HepG2 (cell line): ENCODE measurements at regions not wholly inside any gene's neighbourhood (a gene's known extent, or its start where the extent isn't known, plus 50 kb on each side); places are given as distances from the start of the nearest gene placed in this dataset.

Source experiments
- ATAC-seq: fragments of 200-7000 bp; cut with Tn5 transposase; 3 replicates; pipeline ENCODE4 v1.9.1; 2020; ENCODE audit warnings: mild to moderate bottlenecking, moderate library complexity
- BruUV-seq: library from RNA; stranded (reverse); fragments of 400-500 nt; replicated peaks from 2 replicates; lab custom pipeline; 2021; lab: Mats Ljungman, UMichigan
- CTCF ChIA-PET: fragments of 300-600 bp; formaldehyde crosslinking; extraction: SDS; loops from one replicate; lab custom pipeline; 2021; ENCODE audit warnings: low total read pairs, inconsistent platforms, low intra/inter-chr PET ratio; lab: Yijun Ruan, JAX
- POLR2A ChIA-PET: fragments of 350-600 bp; sonication (Branson Sonifier 250); formaldehyde crosslinking; loops from one replicate; lab custom pipeline; 2020; ENCODE audit warnings: antibody characterized with exemption, inconsistent platforms; lab: Yijun Ruan, JAX
- DNase-seq: peaks from one replicate; pipeline ENCODE4 v3.0.0-alpha.2; 2015; ENCODE audit warnings: low spot score
- FAIRE-seq: peaks from 3 replicates; lab custom pipeline; 2011; peaks lifted over from hg19 to GRCh38; lab: Jason Lieb, UNC
- H2AFZ ChIP-seq: one replicate; pipeline ENCODE4 v1.6.1; 2011; ENCODE audit warnings: low read length, inconsistent platforms
- H3K27ac ChIP-seq: fragments of 300-600 bp; 3 replicates; pipeline ENCODE4 v1.8.0; 2011; ENCODE audit warnings: mixed run types, mild to moderate bottlenecking, mixed read lengths, low read length, inconsistent platforms; ENCODE audit not compliant: insufficient read depth; ENCODE audit errors: extremely low read length
- H3K27me3 ChIP-seq, 2 experiments: fragments of 200-600 bp in 1 of 2; 2 replicates in 1 of 2; 3 replicates in 1 of 2; pipeline versions ENCODE4 v1.6.0 to v1.8.0; 2011; ENCODE audit warnings: low read length in 2 of 2, mild to moderate bottlenecking in 2 of 2, moderate library complexity in 2 of 2, inconsistent platforms in 1 of 2; ENCODE audit not compliant: insufficient read depth in 2 of 2, control insufficient read depth in 1 of 2
- H3K36me3 ChIP-seq, 2 experiments: fragments of 200-600 bp in 1 of 2; replicated peaks in 1 of 2; 2 replicates in 1 of 2; 3 replicates in 1 of 2; pipeline versions ENCODE4 v1.5.1 to v1.8.0; 2011; ENCODE audit warnings: low read length in 2 of 2, inconsistent platforms in 1 of 2; ENCODE audit not compliant: insufficient read depth in 2 of 2, control insufficient read depth in 1 of 2
- H3K4me1 ChIP-seq: 2 replicates; pipeline ENCODE4 v1.5.1; 2012; ENCODE audit warnings: low read length, inconsistent platforms; ENCODE audit not compliant: insufficient read depth
- H3K4me2 ChIP-seq: 2 replicates; pipeline ENCODE4 v1.6.0; 2011; ENCODE audit warnings: low read depth, low read length, inconsistent platforms
- H3K4me3 ChIP-seq, 3 experiments: fragments of 200-600 bp in 1 of 3; sonication (generic), shearing (Covaris generic) in 1 of 3; replicated peaks in 1 of 3; 2 replicates each; pipeline ENCODE4 v1.5.1; 2011 to 2016; ENCODE audit warnings: low read length in 3 of 3, inconsistent platforms in 2 of 3, low read depth in 2 of 3, mild to moderate bottlenecking in 2 of 3, control low read depth in 1 of 3, mixed read lengths in 1 of 3; ENCODE audit not compliant: insufficient read depth in 1 of 3
- H3K79me2 ChIP-seq: one replicate; pipeline ENCODE4 v1.6.1; 2011; ENCODE audit warnings: low read length, inconsistent platforms; ENCODE audit not compliant: insufficient read depth
- H3K9ac ChIP-seq: 2 replicates; pipeline ENCODE4 v1.6.0; 2011; ENCODE audit warnings: mild to moderate bottlenecking, low read depth, low read length, inconsistent platforms; ENCODE audit not compliant: insufficient read depth
- H3K9me3 ChIP-seq: 2 replicates; pipeline ENCODE4 v1.5.1; 2012; ENCODE audit warnings: mild to moderate bottlenecking, low read length
- H4K20me1 ChIP-seq: 2 replicates; pipeline ENCODE4 v1.6.0; 2011; ENCODE audit warnings: inconsistent platforms, mild to moderate bottlenecking, low read length, moderate library complexity; ENCODE audit not compliant: insufficient read depth
- FOXK2 ChIP-seq: fragments of 450-650 bp; IDR thresholded peaks from 2 replicates; pipeline ENCODE4 v1.6.1; 2016
- FOXM1 ChIP-seq: sonication (generic); formaldehyde crosslinking; IDR thresholded peaks from 2 replicates; pipeline ENCODE4 v1.5.0; 2020; ENCODE audit warnings: missing genetic modification reagents
- HNRNPUL1 ChIP-seq: fragments of 200-400 bp; formaldehyde crosslinking; IDR thresholded peaks from 2 replicates; pipeline ENCODE4 v1.6.1; 2017; ENCODE audit warnings: low read depth, mild to moderate bottlenecking, low read length, moderate library complexity
- IKZF1 ChIP-seq: fragments of 450-650 bp; IDR thresholded peaks from 2 replicates; pipeline ENCODE4 v1.7.1; 2016
- MED1 ChIP-seq: sonication (generic); formaldehyde crosslinking; IDR thresholded peaks from 2 replicates; pipeline ENCODE4 v1.4.0; 2020; ENCODE audit warnings: missing genetic modification reagents
- PPARG ChIP-seq: conservative IDR thresholded peaks from 2 replicates; pipeline ENCODE4 v1.6.1; 2016; ENCODE audit warnings: missing biosample characterization, missing genetic modification reagents
- RBM22 ChIP-seq: fragments of 200-400 bp; formaldehyde crosslinking; optimal IDR thresholded peaks from 2 replicates; pipeline ENCODE3; 2017; ENCODE audit warnings: mild to moderate bottlenecking, low read length, moderate library complexity
- SRF ChIP-seq: IDR thresholded peaks from 2 replicates; pipeline ENCODE4 v1.6.1; 2011; ENCODE audit warnings: mild to moderate bottlenecking, low read depth, low read length, moderate library complexity
- ZNF138 ChIP-seq: sonication (generic); formaldehyde crosslinking; IDR thresholded peaks from 2 replicates; pipeline ENCODE4 v1.5.0; 2020; ENCODE audit warnings: mild to moderate bottlenecking, low read depth, missing genetic modification reagents
- ZNF329 ChIP-seq: sonication (generic); formaldehyde crosslinking; IDR thresholded peaks from 2 replicates; pipeline ENCODE4 v1.9.0; 2021; ENCODE audit warnings: low read depth, mild to moderate bottlenecking, missing genetic modification reagents
- ZSCAN9 ChIP-seq: IDR thresholded peaks from 2 replicates; pipeline ENCODE4 v1.6.1; 2016; ENCODE audit warnings: borderline replicate concordance
- WGBS: methylation state at CpG from one replicate; pipeline ENCODE4 v1.1.6; 2017; ENCODE audit warnings: low lambda C conversion rate; 5-methylcytosine and 5-hydroxymethylcytosine counted together
- in situ Hi-C: cut with HindIII; loops from 2 replicates; pipeline ENCODE4 v1.10.0; 2017; ENCODE audit warnings: low pct_unique_long_range_greater_than_20kb; ENCODE audit not compliant: extremely low pct_ligation_motif_present
- intact Hi-C: fragments of 100-400 bp; cut with micrococcal nuclease; formaldehyde crosslinking; loops from one replicate; pipeline ENCODE4 v1.10.0; 2022; ENCODE audit not compliant: unreplicated experiment
- TF ChIP-seq, protein P1 (sequence below): sonication (generic); formaldehyde crosslinking; IDR thresholded peaks from 2 replicates; pipeline ENCODE4 v1.8.1; 2023; ENCODE audit warnings: mild to moderate bottlenecking, missing genetic modification reagents
- TF ChIP-seq, protein P2 (sequence below): IDR thresholded peaks from 2 replicates; pipeline ENCODE4 v1.6.1; 2016; ENCODE audit warnings: mild to moderate bottlenecking, missing biosample characterization, missing genetic modification reagents
- TF ChIP-seq, protein P3 (sequence below): sonication (generic); formaldehyde crosslinking; conservative IDR thresholded peaks from 2 replicates; pipeline ENCODE4 v1.4.0; 2020; ENCODE audit warnings: missing genetic modification reagents

DNA sequence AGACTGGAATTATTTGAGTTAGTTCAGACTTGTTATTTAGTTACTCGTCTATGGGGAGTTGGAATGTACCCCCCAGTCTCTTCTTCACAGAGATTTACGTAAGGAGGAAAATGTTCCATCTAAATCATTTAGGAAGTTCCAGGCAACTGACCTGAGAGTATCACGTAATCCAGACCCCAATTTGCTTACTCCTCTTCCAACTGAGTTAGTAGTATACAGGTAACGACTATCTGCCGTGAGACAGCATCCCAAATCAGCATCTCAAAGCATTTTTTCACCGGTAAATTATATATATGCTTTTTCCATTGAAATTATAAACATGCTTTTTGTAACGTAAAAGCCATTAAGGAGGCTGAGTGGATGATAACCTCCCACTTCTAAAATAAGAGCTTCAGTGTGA is 214.3 kb upstream of the WSB1 start:
- H3K27ac ChIP-seq: no peak overlapping the region
- ATAC-seq: no peak

DNA sequence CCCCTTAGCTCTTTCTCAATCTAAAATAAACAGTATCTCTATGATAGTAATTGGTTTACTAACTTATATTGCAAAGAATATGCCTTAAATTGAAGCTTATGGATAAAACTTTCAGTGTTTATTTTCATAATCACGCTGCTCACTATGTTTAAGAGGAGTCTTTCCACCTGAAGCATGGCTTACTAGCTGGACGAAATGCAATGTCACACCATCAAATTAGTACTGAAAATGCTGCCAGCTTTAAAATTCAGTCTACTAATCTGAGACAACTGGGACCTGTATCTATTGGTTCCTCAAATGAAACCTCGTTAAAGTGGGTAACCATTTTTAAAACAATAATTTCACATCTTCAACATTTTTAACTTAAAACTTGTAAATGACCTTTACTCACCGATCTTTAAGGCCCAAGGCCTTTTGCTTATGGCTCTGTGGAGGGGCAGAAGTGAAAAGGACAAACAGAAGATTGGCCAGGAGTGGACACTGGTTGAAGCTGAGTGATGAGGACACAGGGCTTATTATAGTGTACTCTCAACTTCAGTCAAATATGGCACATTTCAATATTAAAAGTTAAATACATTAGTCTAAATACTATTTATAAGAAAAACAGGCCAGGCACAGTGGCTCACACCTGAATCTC is 212.8 kb upstream of the WSB1 start:
- no TSS peak for BruUV-seq

More for the DNA sequence above, 214.3 kb upstream of the WSB1 start:
- intact Hi-C loops: loop anchor here (10.0 kb wide), 1 partner anchor 1845 kb away; no protein-coding TSS in a partner anchor
- Histone ChIP-seq H2AFZ (no peak overlapping the region), H3K4me1 (no peaks in the 10 kb centered on the region), H3K9me3 (no peaks in the 10 kb centered on the region), H3K4me3 (no peak overlapping the region), H3K27me3 (0 out of 5 replicates have a peak, but pooled peaks cover 0 to 3% of the 10 kb centered on the region in 2 experiments), H3K4me2 (no peak overlapping the region), H3K9ac (no peak overlapping the region), H3K36me3 (no peaks in the 10 kb centered on the region), H4K20me1 (no peaks in the 10 kb centered on the region), H3K79me2 (no peaks in the 10 kb centered on the region)
- DNase-seq (no peak), FAIRE-seq (no peak)
- ChIA-PET POLR2A (no interaction called here), CTCF (no interaction called here)
- TF ChIP-seq ZNF138 (no peak), ZSCAN9 (CRISPR knock-in tag) (no peak), PPARG (CRISPR knock-in tag) (no peak)
- 5% methylated on average over 7 of the region's 7 CpGs for WGBS
- in situ Hi-C loops: no loop called here
- BruUV-seq: no TSS peak

More for the DNA sequence above, 212.8 kb upstream of the WSB1 start:
- DNase-seq (no peak), FAIRE-seq (no peak), ATAC-seq (no peak)
- H3K9ac ChIP-seq: no peak overlapping the region
- TF ChIP-seq FOXK2 (no peak), RBM22 (no peak), MED1 (CRISPR knock-in tag) (no peak), FOXM1 (CRISPR knock-in tag) (no peak), ZNF329 (no peak), IKZF1 (no peak), HNRNPUL1 (no peak), SRF (no peak)
- TF ChIP-seq, protein P1, sequence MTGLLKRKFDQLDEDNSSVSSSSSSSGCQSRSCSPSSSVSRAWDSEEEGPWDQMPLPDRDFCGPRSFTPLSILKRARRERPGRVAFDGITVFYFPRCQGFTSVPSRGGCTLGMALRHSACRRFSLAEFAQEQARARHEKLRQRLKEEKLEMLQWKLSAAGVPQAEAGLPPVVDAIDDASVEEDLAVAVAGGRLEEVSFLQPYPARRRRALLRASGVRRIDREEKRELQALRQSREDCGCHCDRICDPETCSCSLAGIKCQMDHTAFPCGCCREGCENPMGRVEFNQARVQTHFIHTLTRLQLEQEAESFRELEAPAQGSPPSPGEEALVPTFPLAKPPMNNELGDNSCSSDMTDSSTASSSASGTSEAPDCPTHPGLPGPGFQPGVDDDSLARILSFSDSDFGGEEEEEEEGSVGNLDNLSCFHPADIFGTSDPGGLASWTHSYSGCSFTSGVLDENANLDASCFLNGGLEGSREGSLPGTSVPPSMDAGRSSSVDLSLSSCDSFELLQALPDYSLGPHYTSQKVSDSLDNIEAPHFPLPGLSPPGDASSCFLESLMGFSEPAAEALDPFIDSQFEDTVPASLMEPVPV (CRISPR knock-in tag): no peak
- TF ChIP-seq, protein P2, sequence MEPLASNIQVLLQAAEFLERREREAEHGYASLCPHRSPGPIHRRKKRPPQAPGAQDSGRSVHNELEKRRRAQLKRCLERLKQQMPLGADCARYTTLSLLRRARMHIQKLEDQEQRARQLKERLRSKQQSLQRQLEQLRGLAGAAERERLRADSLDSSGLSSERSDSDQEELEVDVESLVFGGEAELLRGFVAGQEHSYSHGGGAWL (CRISPR knock-in tag): no peak
- TF ChIP-seq, protein P3, sequence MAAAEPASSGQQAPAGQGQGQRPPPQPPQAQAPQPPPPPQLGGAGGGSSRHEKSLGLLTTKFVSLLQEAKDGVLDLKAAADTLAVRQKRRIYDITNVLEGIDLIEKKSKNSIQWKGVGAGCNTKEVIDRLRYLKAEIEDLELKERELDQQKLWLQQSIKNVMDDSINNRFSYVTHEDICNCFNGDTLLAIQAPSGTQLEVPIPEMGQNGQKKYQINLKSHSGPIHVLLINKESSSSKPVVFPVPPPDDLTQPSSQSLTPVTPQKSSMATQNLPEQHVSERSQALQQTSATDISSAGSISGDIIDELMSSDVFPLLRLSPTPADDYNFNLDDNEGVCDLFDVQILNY (CRISPR knock-in tag): no peak
- no peaks in the 10 kb centered on the region for H4K20me1 ChIP-seq
- H3K27me3 ChIP-seq: 0 out of 5 replicates have a peak, but pooled peaks cover 0 to 3% of the 10 kb centered on the region in 2 experiments
- H3K4me1 ChIP-seq: no peaks in the 10 kb centered on the region
- H3K9me3 ChIP-seq: no peaks in the 10 kb centered on the region
- H3K4me3 ChIP-seq: no peak overlapping the region
- no peaks in the 10 kb centered on the region for H3K79me2 ChIP-seq
- in situ Hi-C loops: no loop called here
- POLR2A ChIA-PET: no interaction called here
- H3K27ac ChIP-seq: no peak overlapping the region
- no peak overlapping the region for H2AFZ ChIP-seq
- CTCF ChIA-PET: no interaction called here
- WGBS: 0% methylated on average over 4 of the region's 4 CpGs
- H3K4me2 ChIP-seq: no peak overlapping the region
- H3K36me3 ChIP-seq: no peaks in the 10 kb centered on the region
- intact Hi-C loops: loop anchor here (10.0 kb wide), 1 partner anchor 1844 kb away; no protein-coding TSS in a partner anchor
